Endothelial cell of umbilical vein (primary cell): ENCODE measurements at regions not wholly inside any gene's neighbourhood (a gene's known extent, or its start where the extent isn't known, plus 50 kb on each side); places are given as distances from the start of the nearest gene placed in this dataset.

Experiments used
- EZH2 ChIP-seq: IDR thresholded peaks from 2 replicates; pipeline ENCODE4 v1.6.1; 2012; ENCODE audit warnings: borderline replicate concordance, low read depth, mild to moderate bottlenecking, moderate library complexity, low read length, inconsistent platforms; ENCODE audit not compliant: severe bottlenecking
- MAX ChIP-seq: IDR thresholded peaks from 2 replicates; pipeline ENCODE4 v1.6.1; 2011; ENCODE audit not compliant: insufficient read depth, insufficient read length
- MYC ChIP-seq: IDR thresholded peaks from one replicate; pipeline ENCODE4 v1.6.1; 2011; ENCODE audit warnings: mild to moderate bottlenecking, low read depth, low read length
- POLR2A ChIP-seq: IDR thresholded peaks from 2 replicates; pipeline ENCODE4 v1.6.1; 2012; ENCODE audit warnings: low read depth, mild to moderate bottlenecking, control low read depth, low read length
- POLR2AphosphoS5 ChIP-seq: IDR thresholded peaks from 2 replicates; pipeline ENCODE4 v1.6.1; 2012; ENCODE audit warnings: low read depth, mild to moderate bottlenecking, control low read depth, low read length, moderate library complexity; ENCODE audit not compliant: insufficient read depth
- TF ChIP-seq, protein P1 (sequence below), 2 donors: IDR thresholded peaks; 1 replicate in 1 of 2; 2 replicates in 1 of 2; pipeline ENCODE4 v1.5.1; 2011; ENCODE audit warnings: low read length in 2 of 2, mild to moderate bottlenecking in 2 of 2, moderate library complexity in 2 of 2, control low read depth in 1 of 2, inconsistent platforms in 1 of 2, low read depth in 1 of 2; ENCODE audit not compliant: insufficient read depth in 1 of 2; ENCODE audit errors: extremely low read depth in 1 of 2

DNA sequence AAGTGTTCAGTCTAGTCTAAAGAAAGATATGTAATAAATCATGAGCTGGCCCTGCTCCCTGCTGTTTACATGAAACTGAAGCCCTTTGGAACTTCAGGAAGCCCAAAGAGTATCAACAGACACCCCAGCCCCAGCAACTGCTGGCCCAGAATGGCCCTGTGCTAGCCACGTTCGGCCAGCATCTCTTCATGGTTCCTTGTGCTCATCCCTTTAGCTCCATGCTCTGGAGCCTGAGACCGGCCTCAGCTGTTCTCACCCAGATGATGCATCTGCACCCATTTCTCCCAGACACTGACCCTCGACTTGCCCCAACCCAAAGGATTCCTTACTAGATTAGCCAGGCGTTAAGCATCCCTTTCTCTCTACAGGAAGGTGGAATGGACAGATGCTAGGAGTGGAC, 207.3 kb downstream of the HS3ST3B1 start:
- TF ChIP-seq, protein P1, sequence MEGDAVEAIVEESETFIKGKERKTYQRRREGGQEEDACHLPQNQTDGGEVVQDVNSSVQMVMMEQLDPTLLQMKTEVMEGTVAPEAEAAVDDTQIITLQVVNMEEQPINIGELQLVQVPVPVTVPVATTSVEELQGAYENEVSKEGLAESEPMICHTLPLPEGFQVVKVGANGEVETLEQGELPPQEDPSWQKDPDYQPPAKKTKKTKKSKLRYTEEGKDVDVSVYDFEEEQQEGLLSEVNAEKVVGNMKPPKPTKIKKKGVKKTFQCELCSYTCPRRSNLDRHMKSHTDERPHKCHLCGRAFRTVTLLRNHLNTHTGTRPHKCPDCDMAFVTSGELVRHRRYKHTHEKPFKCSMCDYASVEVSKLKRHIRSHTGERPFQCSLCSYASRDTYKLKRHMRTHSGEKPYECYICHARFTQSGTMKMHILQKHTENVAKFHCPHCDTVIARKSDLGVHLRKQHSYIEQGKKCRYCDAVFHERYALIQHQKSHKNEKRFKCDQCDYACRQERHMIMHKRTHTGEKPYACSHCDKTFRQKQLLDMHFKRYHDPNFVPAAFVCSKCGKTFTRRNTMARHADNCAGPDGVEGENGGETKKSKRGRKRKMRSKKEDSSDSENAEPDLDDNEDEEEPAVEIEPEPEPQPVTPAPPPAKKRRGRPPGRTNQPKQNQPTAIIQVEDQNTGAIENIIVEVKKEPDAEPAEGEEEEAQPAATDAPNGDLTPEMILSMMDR (IDR thresholded peaks at IDR 0.05; ENCODE audit: extremely low read depth in 1 of 2, insufficient read depth in 1 of 2, low read depth in 1 of 2, low read length in 2 of 2), result no peak
- TF ChIP-seq POLR2A (no peak), POLR2AphosphoS5 (no peak), MAX (no peak), EZH2 (no peak), MYC (no peak)
